ENCODE measurements at regions not wholly inside any gene's neighbourhood (a gene's known extent, or its start where the extent isn't known, plus 50 kb on each side); places are given as distances from the start of the nearest gene placed in this dataset.

DNA sequence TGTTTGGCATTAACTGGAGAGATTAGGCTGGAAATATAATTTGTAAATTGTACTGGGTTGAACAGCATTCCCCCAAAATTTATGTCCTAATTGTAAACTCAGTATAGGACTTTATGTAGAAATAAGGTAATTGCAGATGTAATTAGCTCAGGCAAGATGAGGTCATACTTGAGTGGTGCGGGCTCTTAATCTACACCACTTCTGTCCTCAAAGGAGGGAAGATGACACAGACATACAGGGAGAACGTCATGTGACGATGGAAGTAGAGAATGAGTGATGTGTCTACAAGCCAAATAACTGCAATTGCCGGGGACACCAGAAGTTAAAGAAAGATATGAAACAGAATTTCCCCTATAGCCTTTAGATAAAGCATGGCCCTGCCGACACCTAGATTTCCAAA is 1501.1 kb upstream of the PIK3C3 start:
- TF ChIP-seq, protein P1, sequence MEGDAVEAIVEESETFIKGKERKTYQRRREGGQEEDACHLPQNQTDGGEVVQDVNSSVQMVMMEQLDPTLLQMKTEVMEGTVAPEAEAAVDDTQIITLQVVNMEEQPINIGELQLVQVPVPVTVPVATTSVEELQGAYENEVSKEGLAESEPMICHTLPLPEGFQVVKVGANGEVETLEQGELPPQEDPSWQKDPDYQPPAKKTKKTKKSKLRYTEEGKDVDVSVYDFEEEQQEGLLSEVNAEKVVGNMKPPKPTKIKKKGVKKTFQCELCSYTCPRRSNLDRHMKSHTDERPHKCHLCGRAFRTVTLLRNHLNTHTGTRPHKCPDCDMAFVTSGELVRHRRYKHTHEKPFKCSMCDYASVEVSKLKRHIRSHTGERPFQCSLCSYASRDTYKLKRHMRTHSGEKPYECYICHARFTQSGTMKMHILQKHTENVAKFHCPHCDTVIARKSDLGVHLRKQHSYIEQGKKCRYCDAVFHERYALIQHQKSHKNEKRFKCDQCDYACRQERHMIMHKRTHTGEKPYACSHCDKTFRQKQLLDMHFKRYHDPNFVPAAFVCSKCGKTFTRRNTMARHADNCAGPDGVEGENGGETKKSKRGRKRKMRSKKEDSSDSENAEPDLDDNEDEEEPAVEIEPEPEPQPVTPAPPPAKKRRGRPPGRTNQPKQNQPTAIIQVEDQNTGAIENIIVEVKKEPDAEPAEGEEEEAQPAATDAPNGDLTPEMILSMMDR (conservative IDR thresholded peaks at IDR 0.05; ENCODE audit: low read depth, low read length): no peak
- TF ChIP-seq EZH2 (IDR thresholded peaks at IDR 0.05; ENCODE audit: low read length, unreplicated experiment) (no peak), EZH2phosphoT487 (IDR thresholded peaks at IDR 0.05; ENCODE audit: borderline replicate concordance, low read length) (no peak)
